Progenitor cell of endocrine pancreas (in vitro differentiated cells): ENCODE measurements at regions not wholly inside any gene's neighbourhood (a gene's known extent, or its start where the extent isn't known, plus 50 kb on each side); places are given as distances from the start of the nearest gene placed in this dataset.

Experiments used
- DNase-seq: peaks from one replicate; pipeline ENCODE4 v3.0.0; 2021; ENCODE audit warnings: low spot score; ENCODE audit not compliant: unreplicated experiment
- H3K27ac Mint-ChIP-seq: 2 replicates; pipeline ENCODE4 v1.8.0; 2021; ENCODE audit warnings: mild to moderate bottlenecking, moderate library complexity, mixed read lengths
- H3K27me3 Mint-ChIP-seq: 2 replicates; pipeline ENCODE4 v1.8.0; 2021; ENCODE audit warnings: mixed read lengths
- H3K36me3 Mint-ChIP-seq: 2 replicates; pipeline ENCODE4 v1.8.0; 2022; ENCODE audit warnings: mixed read lengths; ENCODE audit not compliant: insufficient read depth
- H3K4me1 Mint-ChIP-seq: 2 replicates; pipeline ENCODE4 v1.8.0; 2021; ENCODE audit warnings: low read depth, mixed read lengths
- H3K4me3 Mint-ChIP-seq: 2 replicates; pipeline ENCODE4 v1.8.0; 2021; ENCODE audit warnings: low read depth, mild to moderate bottlenecking, moderate library complexity, mixed read lengths
- H3K9me3 Mint-ChIP-seq: 2 replicates; pipeline ENCODE4 v1.8.0; 2021; ENCODE audit warnings: low read depth, mixed read lengths
- TF ChIP-seq, protein P1 (sequence below): fragments of 200-600 bp; sonication (generic); IDR thresholded peaks from one replicate; pipeline ENCODE4 v1.5.0; 2021; ENCODE audit warnings: antibody characterized with exemption, mild to moderate bottlenecking; ENCODE audit not compliant: unreplicated experiment

DNA sequence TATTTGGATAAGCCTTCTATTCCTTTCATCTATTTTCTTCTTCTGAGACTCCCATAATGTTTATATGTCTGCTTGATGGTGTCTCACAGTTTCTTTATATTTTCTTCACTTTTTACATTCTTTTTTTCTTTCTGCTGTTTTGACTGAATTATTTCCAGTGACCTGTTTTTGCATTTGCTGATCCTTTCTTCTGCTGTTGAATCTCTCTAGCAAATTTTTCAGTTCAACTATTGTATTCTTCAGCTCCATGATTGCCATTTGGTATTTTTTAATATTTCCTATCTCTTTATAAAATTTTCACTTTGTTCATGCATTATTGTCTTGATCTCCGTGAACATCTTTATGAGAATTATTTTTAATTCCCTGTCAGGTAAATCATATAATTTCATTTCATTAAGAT lies 122.3 kb upstream of the ST6GALNAC5 start:
- H3K27ac Mint-ChIP-seq = no peak overlapping the region
- no peak overlapping the region for H3K4me3 Mint-ChIP-seq
- peaks cover 6% of the 10 kb centered on the region for H3K27me3 Mint-ChIP-seq
- TF ChIP-seq, protein P1, sequence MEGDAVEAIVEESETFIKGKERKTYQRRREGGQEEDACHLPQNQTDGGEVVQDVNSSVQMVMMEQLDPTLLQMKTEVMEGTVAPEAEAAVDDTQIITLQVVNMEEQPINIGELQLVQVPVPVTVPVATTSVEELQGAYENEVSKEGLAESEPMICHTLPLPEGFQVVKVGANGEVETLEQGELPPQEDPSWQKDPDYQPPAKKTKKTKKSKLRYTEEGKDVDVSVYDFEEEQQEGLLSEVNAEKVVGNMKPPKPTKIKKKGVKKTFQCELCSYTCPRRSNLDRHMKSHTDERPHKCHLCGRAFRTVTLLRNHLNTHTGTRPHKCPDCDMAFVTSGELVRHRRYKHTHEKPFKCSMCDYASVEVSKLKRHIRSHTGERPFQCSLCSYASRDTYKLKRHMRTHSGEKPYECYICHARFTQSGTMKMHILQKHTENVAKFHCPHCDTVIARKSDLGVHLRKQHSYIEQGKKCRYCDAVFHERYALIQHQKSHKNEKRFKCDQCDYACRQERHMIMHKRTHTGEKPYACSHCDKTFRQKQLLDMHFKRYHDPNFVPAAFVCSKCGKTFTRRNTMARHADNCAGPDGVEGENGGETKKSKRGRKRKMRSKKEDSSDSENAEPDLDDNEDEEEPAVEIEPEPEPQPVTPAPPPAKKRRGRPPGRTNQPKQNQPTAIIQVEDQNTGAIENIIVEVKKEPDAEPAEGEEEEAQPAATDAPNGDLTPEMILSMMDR = no peak
- no peaks in the 10 kb centered on the region for H3K4me1 Mint-ChIP-seq
- no peak for DNase-seq
- peaks cover 1% of the 10 kb centered on the region for H3K36me3 Mint-ChIP-seq
- peaks cover 16% of the 10 kb centered on the region for H3K9me3 Mint-ChIP-seq

DNA sequence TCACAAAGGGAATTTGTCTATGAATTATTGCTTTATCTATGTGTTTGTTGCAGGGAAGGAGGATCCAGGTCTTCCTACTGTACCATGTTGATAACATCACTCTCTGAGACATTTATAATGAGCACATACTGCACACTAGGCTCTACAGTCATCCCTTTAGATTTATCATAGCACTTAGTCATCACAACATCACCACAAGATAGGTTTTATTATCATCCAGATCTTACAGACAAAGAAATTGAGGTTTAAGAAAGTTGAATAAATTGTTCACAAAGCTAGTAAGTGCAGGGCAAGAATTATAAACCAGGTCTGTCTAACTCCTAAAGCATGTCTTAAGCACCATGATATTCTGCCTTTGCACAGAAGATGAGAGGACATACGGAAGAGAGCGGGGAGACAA lies 121.1 kb upstream of the ST6GALNAC5 start:
- peaks cover 12% of the 10 kb centered on the region for H3K9me3 Mint-ChIP-seq
- no peaks in the 10 kb centered on the region for H3K4me1 Mint-ChIP-seq
- H3K4me3 Mint-ChIP-seq = no peak overlapping the region
- no peaks in the 10 kb centered on the region for H3K27me3 Mint-ChIP-seq
- TF ChIP-seq, protein P1 = no peak
- H3K36me3 Mint-ChIP-seq = peaks cover 1% of the 10 kb centered on the region
- H3K27ac Mint-ChIP-seq = no peak overlapping the region
- DNase-seq = no peak

DNA sequence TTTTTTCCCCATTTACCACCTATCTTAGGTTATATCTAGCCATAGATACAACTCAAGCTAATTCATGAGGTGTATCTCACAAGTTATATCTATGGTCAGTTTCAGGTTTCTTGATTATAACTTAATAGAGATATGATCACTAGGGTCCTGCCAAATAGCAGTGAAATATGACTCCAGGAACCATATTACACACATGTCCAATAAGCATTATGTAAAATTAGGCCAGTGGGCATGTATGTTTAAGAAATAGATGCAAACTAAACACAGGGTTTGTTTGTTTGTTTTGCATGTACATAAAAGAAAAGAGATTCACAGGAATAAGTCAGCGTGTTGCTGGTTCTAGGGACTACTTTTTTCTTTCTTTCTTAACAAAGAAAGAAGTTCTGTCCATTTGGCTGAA lies 112.5 kb upstream of the ST6GALNAC5 start:
- Mint-ChIP-seq H3K4me3 (no peak overlapping the region), H3K36me3 (no peaks in the 10 kb centered on the region)

DNA sequence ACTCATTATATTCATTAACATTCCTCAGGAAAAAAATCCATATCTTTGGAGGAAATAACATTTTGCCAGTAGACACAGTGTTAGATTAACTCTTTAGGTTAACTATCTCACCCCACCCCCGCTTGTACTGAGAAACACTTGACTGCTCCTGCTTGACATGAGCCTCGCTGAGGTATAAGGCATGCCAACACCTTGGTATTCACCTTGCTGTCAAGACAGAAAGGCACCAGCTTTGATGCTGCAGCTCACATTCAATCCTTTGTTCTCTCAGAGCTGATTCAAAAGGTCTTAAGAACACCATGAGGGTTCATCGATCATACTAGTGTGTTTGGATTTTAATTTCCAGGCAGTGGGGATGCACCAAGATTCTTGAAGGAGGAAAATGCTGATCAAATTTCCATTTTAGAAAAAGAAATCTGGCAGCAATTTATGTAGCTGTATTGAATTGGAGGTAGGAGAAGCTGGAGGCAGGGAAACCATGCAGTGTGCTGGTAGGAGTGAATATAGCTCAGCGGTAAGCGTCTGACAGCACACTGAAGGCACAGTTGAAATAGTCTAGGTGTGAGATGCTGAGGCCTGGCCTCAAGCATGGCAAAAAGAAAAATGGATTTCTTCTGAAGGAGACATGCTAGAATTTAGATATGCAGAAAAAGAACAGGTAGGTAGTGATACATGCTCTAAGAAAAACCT lies 108.0 kb upstream of the ST6GALNAC5 start:
- DNase-seq = no peak
- no peaks in the 10 kb centered on the region for H3K9me3 Mint-ChIP-seq
- peaks cover 3% of the 10 kb centered on the region for H3K27me3 Mint-ChIP-seq
- no peak overlapping the region for H3K27ac Mint-ChIP-seq
- H3K4me3 Mint-ChIP-seq = no peak overlapping the region
- no peaks in the 10 kb centered on the region for H3K36me3 Mint-ChIP-seq
- TF ChIP-seq, protein P1 = no peak
- no peaks in the 10 kb centered on the region for H3K4me1 Mint-ChIP-seq

More for the DNA sequence above, 112.5 kb upstream of the ST6GALNAC5 start:
- H3K27me3 Mint-ChIP-seq = peaks cover 3% of the 10 kb centered on the region
- no peak for DNase-seq
- H3K27ac Mint-ChIP-seq = no peak overlapping the region
- no peaks in the 10 kb centered on the region for H3K9me3 Mint-ChIP-seq
- H3K4me1 Mint-ChIP-seq = no peaks in the 10 kb centered on the region
- TF ChIP-seq, protein P1 = no peak

DNA sequence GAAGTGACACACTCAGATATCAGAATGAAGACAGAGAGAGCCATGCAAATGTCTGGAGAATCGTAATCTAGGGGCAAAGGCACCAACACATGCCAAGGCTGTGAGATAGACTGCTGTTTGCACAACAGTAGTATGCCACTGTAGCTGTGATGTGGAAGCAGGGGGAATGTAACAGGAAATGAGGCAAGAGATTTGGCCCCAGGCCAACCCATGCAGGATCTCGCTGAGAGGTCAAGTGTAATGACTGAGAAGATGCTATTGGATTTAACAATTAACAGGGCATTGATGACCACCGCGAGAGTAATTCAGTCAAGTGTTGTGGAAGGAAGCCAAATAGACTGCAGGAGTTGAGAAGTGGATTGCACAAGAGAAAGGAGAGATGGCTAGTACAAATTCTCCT lies 107.3 kb upstream of the ST6GALNAC5 start:
- no peaks in the 10 kb centered on the region for H3K9me3 Mint-ChIP-seq
- no peak for DNase-seq
- no peak overlapping the region for H3K27ac Mint-ChIP-seq
- TF ChIP-seq, protein P1 = no peak
- peaks cover 3% of the 10 kb centered on the region for H3K27me3 Mint-ChIP-seq
- no peak overlapping the region for H3K4me3 Mint-ChIP-seq
- H3K36me3 Mint-ChIP-seq = no peaks in the 10 kb centered on the region
- no peaks in the 10 kb centered on the region for H3K4me1 Mint-ChIP-seq
